Transverse colon (tissue), 4 donors: ENCODE measurements at regions not wholly inside any gene's neighbourhood (a gene's known extent, or its start where the extent isn't known, plus 50 kb on each side); places are given as distances from the start of the nearest gene placed in this dataset.

Source experiments
- POLR2A ChIP-seq: fragments of 450-650 bp; IDR thresholded peaks from one replicate; pipeline ENCODE4 v1.6.1; 2016; ENCODE audit warnings: antibody characterized with exemption, mild to moderate bottlenecking, moderate library complexity
- POLR2AphosphoS5 ChIP-seq, 3 donors: sonication (generic); formaldehyde crosslinking; IDR thresholded peaks; one replicate each; pipeline ENCODE4 v1.6.1; 2016; ENCODE audit warnings: antibody characterized with exemption in 3 of 3
- TF ChIP-seq, protein P1 (sequence below), 5 experiments: fragments of 200-600 bp in 3 of 5; fragments of 450-650 bp in 2 of 5; sonication (generic) in 3 of 5; IDR thresholded peaks; 1 replicate in 2 of 5; 2 replicates in 3 of 5; pipeline ENCODE4 v1.5.1; 2016 to 2017; ENCODE audit warnings: antibody characterized with exemption in 5 of 5, inconsistent platforms in 3 of 5, mild to moderate bottlenecking in 2 of 5, moderate library complexity in 1 of 5

DNA sequence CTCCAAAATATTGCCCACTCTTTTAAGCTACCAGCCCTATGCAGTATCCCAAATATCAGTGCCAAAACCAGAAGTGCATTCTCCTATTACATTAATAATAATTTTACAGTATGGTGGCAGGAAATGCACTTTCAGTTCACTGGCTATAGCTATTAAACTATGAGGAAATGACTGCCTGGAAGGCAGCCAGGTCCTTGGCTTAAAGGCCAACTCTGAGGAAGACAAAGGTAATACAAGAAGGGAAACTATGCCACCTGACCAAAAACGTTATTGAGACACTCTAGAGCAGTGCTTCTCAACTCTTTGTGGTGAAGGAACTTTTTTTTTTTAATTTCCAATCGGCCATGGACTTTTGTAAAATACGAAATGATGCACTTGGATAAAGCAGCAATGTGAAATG, 133.6 kb upstream of the VAMP7 start:
- TF ChIP-seq, protein P1, sequence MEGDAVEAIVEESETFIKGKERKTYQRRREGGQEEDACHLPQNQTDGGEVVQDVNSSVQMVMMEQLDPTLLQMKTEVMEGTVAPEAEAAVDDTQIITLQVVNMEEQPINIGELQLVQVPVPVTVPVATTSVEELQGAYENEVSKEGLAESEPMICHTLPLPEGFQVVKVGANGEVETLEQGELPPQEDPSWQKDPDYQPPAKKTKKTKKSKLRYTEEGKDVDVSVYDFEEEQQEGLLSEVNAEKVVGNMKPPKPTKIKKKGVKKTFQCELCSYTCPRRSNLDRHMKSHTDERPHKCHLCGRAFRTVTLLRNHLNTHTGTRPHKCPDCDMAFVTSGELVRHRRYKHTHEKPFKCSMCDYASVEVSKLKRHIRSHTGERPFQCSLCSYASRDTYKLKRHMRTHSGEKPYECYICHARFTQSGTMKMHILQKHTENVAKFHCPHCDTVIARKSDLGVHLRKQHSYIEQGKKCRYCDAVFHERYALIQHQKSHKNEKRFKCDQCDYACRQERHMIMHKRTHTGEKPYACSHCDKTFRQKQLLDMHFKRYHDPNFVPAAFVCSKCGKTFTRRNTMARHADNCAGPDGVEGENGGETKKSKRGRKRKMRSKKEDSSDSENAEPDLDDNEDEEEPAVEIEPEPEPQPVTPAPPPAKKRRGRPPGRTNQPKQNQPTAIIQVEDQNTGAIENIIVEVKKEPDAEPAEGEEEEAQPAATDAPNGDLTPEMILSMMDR (IDR thresholded peaks at IDR 0.05), result no peak
- TF ChIP-seq POLR2AphosphoS5 (IDR thresholded peaks at IDR 0.05), result no peak
- TF ChIP-seq POLR2A, result no peak
